Fibroblast of mammary gland (primary cell): ENCODE measurements at regions not wholly inside any gene's neighbourhood (a gene's known extent, or its start where the extent isn't known, plus 50 kb on each side); places are given as distances from the start of the nearest gene placed in this dataset.
A peak's percentile ranks its signal among the peaks of the same experiment; 100 is the strongest.

Experiments used
- DNase-seq: peaks from one replicate; pipeline ENCODE4 v3.0.0-alpha.2; 2010; ENCODE audit warnings: low read depth
- H3K4me3 ChIP-seq: 2 replicates; pipeline ENCODE4 v1.5.1; 2011; ENCODE audit warnings: low read depth, mild to moderate bottlenecking, low read length, moderate library complexity; ENCODE audit not compliant: control insufficient read depth
- TF ChIP-seq, protein P1 (sequence below): conservative IDR thresholded peaks from 2 replicates; pipeline ENCODE4 v1.5.1; 2011; ENCODE audit warnings: low read depth, low read length, inconsistent platforms; ENCODE audit not compliant: control insufficient read depth, insufficient read depth

DNA sequence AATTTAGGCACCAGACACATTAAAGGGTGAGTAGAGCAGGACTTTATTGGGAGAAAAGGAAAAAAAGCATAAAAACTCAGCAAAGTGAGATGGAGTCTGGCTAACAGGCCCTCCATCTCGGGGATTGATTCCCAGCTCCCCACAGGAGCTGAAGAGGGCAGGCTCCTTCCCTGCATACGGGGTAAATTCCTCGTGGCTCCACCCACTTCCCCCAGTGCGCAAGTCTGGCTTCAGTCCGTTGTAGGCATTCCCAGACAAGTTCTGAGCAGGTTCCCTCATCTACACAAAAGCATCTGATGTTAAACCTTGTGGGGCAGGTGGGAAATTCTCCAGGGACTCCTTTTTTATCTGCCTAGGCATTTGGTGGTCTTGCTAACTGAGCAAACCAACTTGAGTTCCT is 722.6 kb downstream of the ZNF385D start:
- TF ChIP-seq, protein P1, sequence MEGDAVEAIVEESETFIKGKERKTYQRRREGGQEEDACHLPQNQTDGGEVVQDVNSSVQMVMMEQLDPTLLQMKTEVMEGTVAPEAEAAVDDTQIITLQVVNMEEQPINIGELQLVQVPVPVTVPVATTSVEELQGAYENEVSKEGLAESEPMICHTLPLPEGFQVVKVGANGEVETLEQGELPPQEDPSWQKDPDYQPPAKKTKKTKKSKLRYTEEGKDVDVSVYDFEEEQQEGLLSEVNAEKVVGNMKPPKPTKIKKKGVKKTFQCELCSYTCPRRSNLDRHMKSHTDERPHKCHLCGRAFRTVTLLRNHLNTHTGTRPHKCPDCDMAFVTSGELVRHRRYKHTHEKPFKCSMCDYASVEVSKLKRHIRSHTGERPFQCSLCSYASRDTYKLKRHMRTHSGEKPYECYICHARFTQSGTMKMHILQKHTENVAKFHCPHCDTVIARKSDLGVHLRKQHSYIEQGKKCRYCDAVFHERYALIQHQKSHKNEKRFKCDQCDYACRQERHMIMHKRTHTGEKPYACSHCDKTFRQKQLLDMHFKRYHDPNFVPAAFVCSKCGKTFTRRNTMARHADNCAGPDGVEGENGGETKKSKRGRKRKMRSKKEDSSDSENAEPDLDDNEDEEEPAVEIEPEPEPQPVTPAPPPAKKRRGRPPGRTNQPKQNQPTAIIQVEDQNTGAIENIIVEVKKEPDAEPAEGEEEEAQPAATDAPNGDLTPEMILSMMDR, result no peak
- no peak overlapping the region for H3K4me3 ChIP-seq
- no peak for DNase-seq

DNA sequence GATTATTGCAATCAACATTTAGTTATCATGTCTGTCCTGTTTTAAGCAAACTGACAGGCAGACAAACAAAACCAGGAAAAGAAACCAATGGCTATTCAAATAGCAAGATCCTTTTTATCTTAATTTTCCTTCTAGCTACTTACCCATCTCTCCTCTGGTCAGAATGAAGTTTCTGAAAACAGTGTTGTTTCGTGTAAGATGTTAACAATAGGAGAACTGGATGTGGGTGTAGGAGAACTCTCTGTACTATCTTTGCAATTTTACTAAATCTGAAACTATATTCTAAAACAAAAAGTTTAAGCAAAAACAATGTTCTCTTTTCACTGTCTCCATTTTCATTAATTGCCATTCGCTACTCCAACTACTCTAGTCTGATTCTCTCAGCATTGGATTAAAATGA is 726.4 kb downstream of the ZNF385D start:
- DNase-seq, result no peak
- TF ChIP-seq, protein P1, result no peak
- H3K4me3 ChIP-seq, result no peak overlapping the region

DNA sequence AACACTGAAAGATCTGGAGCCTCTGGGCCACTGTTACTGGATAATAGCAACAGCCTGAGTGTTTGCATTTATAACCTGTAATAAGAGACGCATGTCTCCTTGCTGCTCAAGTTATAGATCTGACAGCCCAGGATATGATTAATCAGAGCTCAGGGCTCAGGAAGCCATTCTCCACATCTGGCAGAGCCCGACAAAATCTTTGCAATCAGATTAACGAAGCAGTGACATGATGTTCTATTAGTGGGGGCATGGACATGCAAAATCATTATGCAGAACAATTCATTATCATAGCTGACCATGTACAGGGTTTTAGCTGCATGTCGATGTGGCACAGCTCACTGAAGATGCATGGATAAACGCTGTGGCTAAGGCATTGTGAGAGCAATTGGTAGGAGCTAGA is 730.3 kb downstream of the ZNF385D start:
- TF ChIP-seq, protein P1, result no peak
- no peak overlapping the region for H3K4me3 ChIP-seq
- DNase-seq, result no peak

DNA sequence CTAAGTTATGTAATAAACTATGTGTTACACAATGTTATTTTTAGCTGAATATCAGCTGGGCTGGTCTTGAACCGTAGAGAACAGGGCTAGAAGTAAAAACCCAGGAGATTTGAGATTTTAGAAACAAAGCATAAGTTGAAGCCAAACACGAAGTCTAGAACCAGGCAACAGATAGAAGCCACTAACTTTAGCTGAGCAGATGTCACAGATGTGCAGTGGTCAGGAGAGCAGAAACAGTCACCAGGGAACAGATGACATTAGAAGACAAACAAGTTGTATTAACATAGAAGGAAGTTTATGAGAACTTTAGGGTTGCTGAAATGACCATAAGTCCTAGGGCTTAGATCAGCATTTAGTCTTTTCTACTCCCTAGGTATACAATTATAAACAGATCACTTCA is 731.0 kb downstream of the ZNF385D start:
- TF ChIP-seq, protein P1, result no peak
- DNase-seq, result no peak
- no peak overlapping the region for H3K4me3 ChIP-seq

DNA sequence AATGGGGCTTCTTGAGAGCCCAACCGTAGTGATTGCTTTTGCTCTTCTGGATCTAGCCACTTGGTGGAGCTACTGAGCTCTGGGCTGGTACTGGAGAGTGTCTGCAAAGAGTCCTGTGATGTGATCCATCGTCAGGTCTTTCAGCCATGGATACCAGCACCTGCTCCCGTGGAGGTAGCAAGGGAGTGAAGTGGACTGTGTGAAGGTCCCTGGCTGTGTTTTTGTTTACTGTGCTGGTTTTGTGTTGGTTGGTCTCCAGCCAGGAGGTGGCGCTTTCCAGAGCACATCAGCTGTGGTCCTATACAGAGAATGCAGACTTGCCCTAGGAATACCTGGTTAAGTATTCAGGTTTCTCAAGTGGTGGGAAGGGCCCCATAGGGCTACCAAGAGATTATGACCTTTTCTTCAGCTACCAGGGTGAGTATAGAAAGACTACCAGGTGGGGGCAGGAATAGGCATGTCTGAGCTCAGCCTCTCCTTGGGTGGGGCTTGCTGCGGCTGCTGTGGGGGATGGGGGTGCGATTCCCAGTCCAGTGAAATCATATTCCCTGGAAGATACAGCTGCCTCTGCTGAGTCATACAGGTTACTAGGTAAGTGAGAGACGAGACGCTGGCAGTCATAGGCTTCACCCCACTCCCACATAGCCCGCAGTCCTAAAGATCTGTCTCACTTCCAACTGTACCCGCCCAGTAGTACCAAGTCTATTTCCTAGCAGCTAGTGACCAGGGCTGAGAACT is 733.7 kb downstream of the ZNF385D start:
- DNase-seq, result peak; percentile 2
- H3K4me3 ChIP-seq, result no peak overlapping the region
- TF ChIP-seq, protein P1, result peak; percentile 22

DNA sequence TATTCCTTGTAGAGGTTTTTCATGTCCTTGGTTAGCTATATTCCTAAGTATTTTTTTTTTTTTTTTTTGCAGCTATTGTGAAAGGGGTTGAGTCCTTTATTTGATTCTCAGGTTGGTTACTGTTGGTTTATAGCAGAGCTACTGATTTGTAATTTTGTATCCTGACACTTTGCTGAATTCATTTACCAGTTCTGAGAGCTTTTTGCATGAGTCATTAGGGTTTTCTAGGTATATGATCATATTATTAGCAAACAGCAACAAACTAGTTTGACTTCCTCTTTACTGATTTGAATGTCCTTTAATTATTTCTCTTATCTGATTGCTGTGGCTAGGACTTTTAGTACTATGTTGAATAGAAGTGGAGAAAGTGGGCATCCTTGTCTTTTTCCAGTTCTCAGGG is 737.4 kb downstream of the ZNF385D start:
- DNase-seq, result no peak
- H3K4me3 ChIP-seq, result no peak overlapping the region
- TF ChIP-seq, protein P1, result no peak

DNA sequence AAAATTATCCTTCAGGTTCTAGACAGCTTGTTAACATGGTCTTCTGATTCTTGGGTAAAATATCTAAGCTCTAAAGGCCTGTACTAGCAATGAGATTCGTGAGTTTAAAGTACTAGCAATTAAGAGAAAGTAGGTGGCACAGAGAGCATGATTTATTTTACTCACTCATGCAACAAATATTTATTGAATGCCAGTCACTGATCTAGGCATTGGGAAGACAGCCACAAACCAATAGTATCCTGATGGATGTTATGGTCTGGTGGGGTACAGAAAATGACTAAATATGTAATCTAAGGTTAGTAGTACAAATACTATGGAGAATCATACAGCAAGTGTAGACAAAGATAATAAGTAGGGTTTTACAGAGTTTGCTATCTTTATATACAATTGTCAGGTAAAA is 751.3 kb downstream of the ZNF385D start:
- no peak overlapping the region for H3K4me3 ChIP-seq
- DNase-seq, result no peak
- TF ChIP-seq, protein P1, result no peak
